GM10266 (cell line): ENCODE measurements at regions not wholly inside any gene's neighbourhood (a gene's known extent, or its start where the extent isn't known, plus 50 kb on each side); places are given as distances from the start of the nearest gene placed in this dataset.

ENCODE experiments used
- DNase-seq: peaks from one replicate; pipeline ENCODE4 v3.0.0; 2012; ENCODE audit errors: extremely low spot score
- CTCF ChIP-seq: IDR thresholded peaks from 2 replicates; pipeline ENCODE4 v1.5.1; 2012; ENCODE audit warnings: mild to moderate bottlenecking, low read depth; ENCODE audit not compliant: control insufficient read depth, insufficient read depth; ENCODE audit errors: missing control alignments

- TF ChIP-seq CTCF = no peak
- no peak for DNase-seq
Observed at GRCh38 chr5:92472981-92473566, 1090.0 kb upstream of the ARRDC3 start.

GRCh38 chr5:92471861-92472260 lies 1088.7 kb upstream of the ARRDC3 start:
- DNase-seq = no peak
- TF ChIP-seq CTCF = no peak

- TF ChIP-seq CTCF = peak; percentile 17
- DNase-seq = no peak
Observed at GRCh38 chr5:92470770-92471169, 1087.7 kb upstream of the ARRDC3 start.

GRCh38 chr5:92468295-92468694 lies 1085.2 kb upstream of the ARRDC3 start:
- TF ChIP-seq CTCF = no peak
- no peak for DNase-seq

GRCh38 chr5:92467695-92468094 lies 1084.6 kb upstream of the ARRDC3 start:
- no peak for TF ChIP-seq CTCF
- DNase-seq = no peak

GRCh38 chr5:92460505-92460904 lies 1077.4 kb upstream of the ARRDC3 start:
- DNase-seq = no peak
- TF ChIP-seq CTCF = no peak

GRCh38 chr5:92459654-92460053 lies 1076.5 kb upstream of the ARRDC3 start:
- TF ChIP-seq CTCF = no peak
- DNase-seq = no peak
